RKO (cell line): ENCODE measurements at regions not wholly inside any gene's neighbourhood (a gene's known extent, or its start where the extent isn't known, plus 50 kb on each side); places are given as distances from the start of the nearest gene placed in this dataset.
A peak's percentile ranks its signal among the peaks of the same experiment; 100 is the strongest.

Source experiments
- DNase-seq: peaks from one replicate; pipeline ENCODE4 v3.0.0-alpha.2; 2016; ENCODE audit warnings: low spot score

DNA sequence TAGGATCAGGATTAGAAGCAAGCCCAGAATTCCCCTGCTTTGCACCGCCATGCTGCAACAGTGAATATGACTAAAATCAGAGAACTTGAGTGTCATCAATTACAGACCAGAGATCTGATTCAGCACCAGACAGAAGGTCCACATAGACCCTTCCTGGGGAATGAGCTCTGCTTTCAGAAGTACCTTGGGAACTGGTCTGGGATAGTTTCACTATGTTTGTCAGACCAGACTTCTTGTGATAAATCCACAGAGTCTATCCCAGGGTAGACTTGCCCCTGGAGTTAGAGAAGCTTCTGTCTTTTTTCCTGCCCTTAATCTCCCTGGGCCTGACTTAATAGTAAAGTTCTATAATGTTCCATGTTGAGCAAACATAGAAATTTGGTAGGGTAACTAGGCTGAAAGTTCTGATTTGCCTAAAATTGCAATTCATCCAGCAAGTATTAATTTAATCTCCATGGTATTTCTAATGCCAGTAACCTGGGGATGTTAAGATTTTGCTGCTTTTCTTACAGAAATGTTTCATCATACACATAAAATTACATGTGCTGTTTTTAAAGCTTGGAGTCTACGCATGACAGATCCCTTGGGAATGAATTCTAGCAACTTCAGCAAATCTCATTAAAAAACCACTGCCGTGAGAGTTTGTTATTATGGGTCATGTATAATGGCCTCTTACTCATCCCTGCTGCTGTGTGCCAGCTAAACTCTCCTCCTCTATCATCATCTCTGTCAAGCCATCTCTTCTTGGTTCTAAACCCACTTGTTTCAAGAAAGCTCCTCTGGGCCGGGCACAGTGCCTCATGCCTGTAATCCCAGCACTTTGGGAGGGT lies 61.3 kb upstream of the METAP2 start:
- peak; percentile 67 for DNase-seq

DNA sequence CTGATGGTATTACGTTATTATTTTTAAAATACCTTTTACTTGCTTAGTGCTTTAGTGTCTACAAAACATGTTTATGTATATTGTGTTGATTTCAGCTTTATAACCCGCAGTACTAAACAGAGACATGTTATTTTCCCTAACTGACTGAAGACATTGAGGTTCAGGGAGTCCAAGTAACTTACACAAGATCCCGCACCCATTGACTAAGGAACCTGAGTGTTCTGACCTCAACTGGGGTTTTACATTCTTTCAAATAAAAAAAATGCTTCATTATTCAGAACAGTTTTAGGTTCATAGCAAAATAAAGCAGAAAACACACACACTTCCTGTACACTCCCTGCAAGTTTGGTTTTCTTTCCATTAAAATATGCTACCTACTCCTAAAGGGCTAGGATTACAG lies 60.4 kb upstream of the METAP2 start:
- no peak for DNase-seq

DNA sequence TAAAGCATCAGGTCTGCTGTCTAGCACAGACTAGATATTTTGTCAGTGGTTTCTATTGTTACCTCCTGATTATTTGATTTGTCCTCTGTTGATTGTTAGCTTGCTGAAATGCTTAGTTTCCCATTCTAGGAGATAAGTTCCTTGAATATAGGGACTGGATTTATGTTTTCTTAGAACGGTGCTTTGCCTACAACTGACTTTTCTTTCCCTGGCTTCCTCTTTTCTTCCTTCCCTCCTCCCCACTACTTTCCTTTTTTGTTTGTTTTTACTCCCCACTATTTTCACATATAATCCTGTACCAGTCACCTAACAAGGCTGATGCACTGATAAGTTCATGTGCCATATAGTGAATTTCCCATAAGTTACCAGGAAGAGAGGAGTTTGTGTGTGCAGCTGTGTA lies 58.5 kb upstream of the METAP2 start:
- DNase-seq, result no peak

DNA sequence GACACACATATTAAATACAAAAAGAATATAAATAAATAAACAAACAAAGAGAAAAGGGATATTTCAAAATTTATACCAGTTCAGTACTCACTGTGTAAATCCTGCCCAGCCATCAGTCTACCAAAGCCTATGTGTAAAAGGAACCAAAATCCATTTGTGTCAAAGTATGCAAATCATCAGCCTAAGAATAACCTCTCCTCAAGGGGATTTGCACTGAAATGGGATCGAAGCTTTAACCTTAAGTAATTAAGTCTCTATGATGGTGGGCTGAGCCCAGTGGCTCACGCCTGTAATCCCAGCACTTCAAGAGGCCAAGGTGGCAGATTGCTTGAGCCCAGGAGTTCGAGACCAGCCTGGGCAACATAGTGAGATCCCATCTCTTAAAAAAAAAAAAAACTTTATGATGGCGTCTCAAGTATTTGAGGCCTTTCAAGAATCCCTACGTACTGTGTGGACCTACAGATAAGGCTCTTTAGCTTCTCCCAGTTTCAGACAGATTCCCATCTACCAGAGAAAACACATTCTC lies 57.8 kb upstream of the METAP2 start:
- no peak for DNase-seq

DNA sequence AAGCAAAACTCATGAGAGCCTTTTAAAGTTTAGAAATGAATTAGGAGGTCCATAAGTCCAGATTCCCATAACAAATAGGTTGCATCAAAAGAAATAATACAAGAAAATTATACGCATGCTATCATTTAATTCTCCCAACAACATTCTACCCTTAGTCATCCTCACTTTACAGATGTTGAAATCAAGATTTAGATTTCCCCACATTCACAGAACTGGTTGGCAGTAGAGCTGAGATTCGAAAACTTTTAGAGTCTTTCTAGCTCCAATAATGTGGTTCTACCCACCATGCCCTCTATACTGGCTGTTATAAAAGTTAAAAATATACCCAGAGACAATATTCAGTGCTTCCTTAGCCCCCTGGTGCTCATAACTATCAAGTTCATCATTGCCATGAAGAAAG lies 56.6 kb upstream of the METAP2 start:
- no peak for DNase-seq

DNA sequence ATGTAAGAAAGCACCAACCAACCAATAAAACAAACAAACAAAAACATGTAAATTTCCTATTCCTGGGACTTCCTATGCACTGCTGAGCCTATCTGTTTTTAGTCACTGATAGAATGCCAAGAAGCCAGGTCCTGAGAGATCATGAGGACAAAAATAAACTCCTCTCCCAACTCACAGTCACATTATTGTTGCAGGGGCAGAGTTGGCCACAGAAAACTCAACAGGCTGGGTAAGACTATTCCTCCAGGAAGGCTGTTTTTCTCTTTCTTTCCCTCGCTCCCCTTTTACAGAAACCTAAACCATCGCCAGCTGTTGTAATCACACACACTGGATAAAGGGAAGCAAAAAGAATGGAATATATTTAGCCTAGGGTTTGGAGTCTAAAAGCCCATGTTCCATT lies 55.8 kb upstream of the METAP2 start:
- no peak for DNase-seq
